IPS-20b (cell line): ENCODE measurements at regions not wholly inside any gene's neighbourhood (a gene's known extent, or its start where the extent isn't known, plus 50 kb on each side); places are given as distances from the start of the nearest gene placed in this dataset.

Experiments
- H3K27ac ChIP-seq: one replicate; pipeline ENCODE4 v1.5.1; 2013; ENCODE audit warnings: low read length
- H3K27me3 ChIP-seq: 2 replicates; pipeline ENCODE4 v1.6.1; 2013; ENCODE audit warnings: mild to moderate bottlenecking, low read length, inconsistent platforms; ENCODE audit not compliant: insufficient read depth
- H3K36me3 ChIP-seq: 2 replicates; pipeline ENCODE4 v1.6.1; 2013; ENCODE audit warnings: low read depth, mild to moderate bottlenecking, inconsistent platforms, low read length, moderate library complexity; ENCODE audit not compliant: insufficient read depth
- H3K4me1 ChIP-seq: 2 replicates; pipeline ENCODE4 v1.6.1; 2013; ENCODE audit warnings: mild to moderate bottlenecking, control low read depth, inconsistent platforms, low read length, moderate library complexity; ENCODE audit not compliant: insufficient read depth
- H3K4me3 ChIP-seq: 2 replicates; pipeline ENCODE4 v1.5.1; 2013; ENCODE audit warnings: mild to moderate bottlenecking, low read length, inconsistent platforms
- H3K9ac ChIP-seq: 2 replicates; pipeline ENCODE4 v1.6.1; 2013; ENCODE audit warnings: low read depth, mild to moderate bottlenecking, inconsistent platforms, low read length, moderate library complexity
- H3K9me3 ChIP-seq: 2 replicates; pipeline ENCODE4 v1.6.1; 2013; ENCODE audit warnings: mild to moderate bottlenecking, low read depth, low read length, inconsistent platforms; ENCODE audit not compliant: insufficient read depth

DNA sequence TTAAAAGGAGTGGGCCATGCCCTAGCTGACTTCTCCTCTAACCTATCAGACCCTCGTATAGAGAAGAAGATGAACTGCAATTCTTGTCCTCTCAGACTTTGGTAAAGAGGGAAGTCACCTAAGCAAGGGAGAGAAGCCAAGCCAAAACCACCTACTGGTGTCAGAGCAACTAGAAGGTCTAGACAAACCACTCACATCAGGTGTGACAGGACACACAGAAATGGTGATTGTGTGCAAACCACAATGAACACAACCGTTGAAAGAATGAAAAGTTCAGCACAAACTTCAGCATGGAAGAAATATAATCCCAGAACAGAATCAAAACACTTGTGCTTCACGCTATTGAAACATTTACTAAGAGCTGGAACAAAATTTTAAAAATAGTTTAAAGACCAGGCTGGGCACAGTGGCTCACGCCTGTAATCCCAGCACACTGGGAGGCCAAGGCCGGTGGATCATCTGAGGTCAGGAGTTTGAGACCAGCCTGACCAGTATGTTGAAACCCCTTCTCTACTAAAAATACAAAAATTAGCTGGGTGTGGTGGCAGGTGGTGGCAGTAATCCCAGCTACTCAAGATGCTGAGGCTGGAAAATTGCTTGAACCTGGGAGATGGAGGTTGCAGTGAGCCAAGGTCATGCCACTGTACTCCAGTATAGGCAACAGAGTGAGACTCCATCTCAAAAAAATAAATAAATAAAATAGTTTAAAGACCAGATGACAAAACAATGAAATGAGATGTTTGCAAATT, 56.2 kb upstream of the NTF3 start:
- Histone ChIP-seq H3K9ac (no peak overlapping the region), H3K36me3 (no peaks in the 10 kb centered on the region), H3K27ac (no peak overlapping the region), H3K27me3 (no peaks in the 10 kb centered on the region), H3K4me1 (no peaks in the 10 kb centered on the region), H3K4me3 (no peak overlapping the region), H3K9me3 (no peaks in the 10 kb centered on the region)

DNA sequence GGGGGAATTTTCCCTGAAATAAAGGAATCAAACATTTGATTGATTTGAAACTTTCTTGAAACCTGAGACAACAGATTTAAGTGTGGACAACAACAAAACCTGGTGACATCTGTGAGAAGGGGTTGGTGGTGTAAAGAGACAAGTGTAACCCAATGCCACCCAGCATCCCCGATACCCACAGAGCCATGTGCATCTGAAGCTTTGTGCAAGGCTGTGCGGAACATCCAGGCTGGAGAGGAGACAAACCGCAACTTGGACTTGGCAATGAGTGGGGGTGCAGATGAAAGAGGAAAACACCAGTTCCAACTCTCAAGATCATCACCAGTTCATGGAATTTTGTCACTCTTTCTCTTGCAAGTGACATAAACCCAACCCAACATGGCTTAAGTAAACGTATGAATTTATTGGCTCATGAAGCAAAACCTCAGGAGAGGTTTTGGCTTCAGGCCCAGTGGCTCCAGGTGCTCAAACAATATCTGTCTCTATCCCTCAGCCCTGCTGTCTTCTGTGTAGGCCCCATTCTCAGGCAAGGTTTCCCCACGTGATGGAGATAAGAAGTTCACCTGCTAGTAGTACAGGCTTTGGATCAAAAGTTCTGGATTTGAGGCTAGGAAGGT, 55.2 kb upstream of the NTF3 start:
- Histone ChIP-seq H3K27ac (no peak overlapping the region), H3K9me3 (no peaks in the 10 kb centered on the region), H3K27me3 (no peaks in the 10 kb centered on the region), H3K4me1 (no peaks in the 10 kb centered on the region), H3K4me3 (no peak overlapping the region), H3K9ac (no peak overlapping the region), H3K36me3 (no peaks in the 10 kb centered on the region)

GRCh38 chr12:5377997-5378592, 53.8 kb upstream of the NTF3 start:
- H3K27ac ChIP-seq = no peak overlapping the region
- H3K9me3 ChIP-seq = no peaks in the 10 kb centered on the region
- H3K27me3 ChIP-seq = no peaks in the 10 kb centered on the region
- H3K4me3 ChIP-seq = no peak overlapping the region
- H3K9ac ChIP-seq = no peak overlapping the region
- no peaks in the 10 kb centered on the region for H3K36me3 ChIP-seq
- no peaks in the 10 kb centered on the region for H3K4me1 ChIP-seq

DNA sequence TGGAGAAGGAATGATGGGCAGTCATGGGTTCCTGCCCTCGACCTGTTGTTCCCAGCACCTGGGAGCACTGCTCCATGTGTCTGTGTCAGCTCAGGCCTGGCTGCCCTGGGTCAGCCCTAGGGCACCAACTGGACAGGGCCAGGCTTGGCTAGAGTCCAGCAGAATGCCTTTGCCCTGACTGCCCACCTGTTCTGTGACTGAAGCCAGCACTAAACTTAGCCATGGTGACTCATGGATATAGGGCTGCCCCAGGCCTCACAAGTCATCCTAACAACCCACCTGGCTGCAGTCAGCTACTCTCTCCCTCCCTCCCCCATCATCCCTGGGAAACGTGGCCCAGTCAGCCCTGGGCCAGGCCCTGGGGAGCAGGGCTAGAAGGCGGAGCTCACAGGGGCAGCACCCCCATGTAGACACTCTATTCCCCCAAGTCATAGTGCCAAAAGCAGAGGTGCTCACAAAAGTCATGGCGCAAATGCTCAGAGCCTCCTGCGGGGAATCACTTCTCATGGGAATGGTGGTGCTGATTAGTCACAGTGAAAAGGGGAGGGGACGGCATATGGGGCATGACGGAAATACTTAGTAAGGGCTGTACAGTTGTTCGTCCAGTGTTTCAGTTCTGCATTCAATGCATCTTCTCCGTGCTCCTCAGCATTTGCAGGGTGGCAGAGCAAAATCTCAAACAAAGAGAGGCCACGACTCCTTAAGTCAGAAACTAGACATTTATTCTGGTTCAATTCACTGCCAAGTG, 52.0 kb upstream of the NTF3 start:
- Histone ChIP-seq H3K4me1 (no peaks in the 10 kb centered on the region; the same call in 1 of the 2 replicates), H3K4me3 (no peak overlapping the region), H3K27me3 (no peaks in the 10 kb centered on the region), H3K9ac (no peak overlapping the region), H3K36me3 (no peaks in the 10 kb centered on the region), H3K9me3 (no peaks in the 10 kb centered on the region), H3K27ac (no peak overlapping the region)
